GM21390 (cell line): ENCODE measurements at regions not wholly inside any gene's neighbourhood (a gene's known extent, or its start where the extent isn't known, plus 50 kb on each side); places are given as distances from the start of the nearest gene placed in this dataset.
"Not testable (repeated sequence)": the region's sequence is repeated elsewhere in the genome, so short reads cannot be mapped to it uniquely, and the experiment has no call there.

Experiments used
- ATAC-seq: cut with Tn5 transposase; IDR thresholded peaks from one replicate; pipeline ENCODE4 v1.9.1; 2021; ENCODE audit not compliant: unreplicated experiment

DNA sequence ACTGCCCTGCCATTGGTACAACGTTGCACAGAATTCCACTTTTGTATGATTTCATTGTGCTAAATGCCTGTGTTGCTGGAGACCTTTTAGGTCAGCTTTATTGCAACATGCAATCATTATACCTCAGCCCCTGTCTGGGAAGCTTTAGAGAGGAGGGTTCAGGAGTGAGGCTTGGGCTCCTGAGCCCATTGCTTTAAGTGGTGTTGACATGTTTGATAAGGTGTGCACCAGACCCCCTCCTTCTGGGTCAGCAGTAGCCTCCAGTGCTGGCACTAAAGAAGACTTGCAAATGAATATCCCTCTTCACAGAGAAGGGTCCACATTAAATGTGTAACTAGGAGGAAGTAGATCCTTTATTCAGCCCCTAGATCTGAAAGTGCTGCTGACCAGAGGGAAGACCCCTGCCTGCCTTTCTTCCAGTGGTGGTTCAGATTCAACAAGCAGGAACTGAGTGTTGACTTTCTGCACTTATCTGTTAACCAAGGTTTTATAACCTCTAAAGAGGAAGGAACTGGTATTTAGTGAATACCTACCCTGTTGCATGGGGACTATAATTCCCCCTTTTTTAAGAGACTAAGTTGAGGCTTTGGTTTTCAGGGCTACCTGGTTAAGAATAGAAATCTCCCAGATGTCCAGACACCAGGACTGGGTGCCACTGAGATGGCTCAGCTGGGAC is 369.4 kb upstream of the IGFBP3 start:
- peak; percentile 15 for ATAC-seq

DNA sequence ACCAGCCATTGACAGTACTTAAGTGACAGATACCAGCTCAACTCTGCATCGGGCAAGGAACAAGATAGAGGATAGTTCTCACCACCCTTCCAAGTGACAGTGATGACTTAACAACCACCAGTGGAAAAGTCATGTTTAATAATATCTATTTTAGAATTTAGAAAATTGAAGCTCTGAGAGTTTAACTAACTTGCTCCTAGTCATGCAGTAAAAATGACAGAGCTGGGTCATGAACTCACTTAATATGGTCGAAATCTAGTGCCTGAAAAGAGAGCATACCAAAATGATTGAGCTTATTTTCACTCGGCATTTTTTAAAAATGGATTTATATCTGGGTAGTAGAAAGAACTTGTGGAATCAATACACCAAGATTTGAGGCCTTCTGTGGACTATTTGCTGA is 367.8 kb upstream of the IGFBP3 start:
- no peak for ATAC-seq

DNA sequence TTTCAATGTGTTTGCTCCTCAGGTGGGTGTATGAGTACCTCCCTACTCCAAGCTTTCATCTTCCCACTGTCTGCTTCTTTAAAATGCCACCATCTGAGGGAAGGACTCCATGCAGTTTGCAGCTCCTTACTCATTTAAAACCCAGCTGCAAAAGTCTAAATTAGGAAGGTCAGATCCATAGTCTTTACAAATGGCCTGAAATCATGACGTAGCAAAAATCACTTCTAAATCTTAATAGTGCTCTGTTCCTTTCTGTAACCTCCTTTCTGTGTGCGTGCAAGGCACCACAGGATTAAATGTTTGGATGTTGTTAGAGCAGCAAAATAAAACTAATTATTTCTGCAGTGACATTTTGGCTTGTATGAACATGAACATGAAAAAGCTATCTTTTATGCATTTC is 366.9 kb upstream of the IGFBP3 start:
- ATAC-seq: no peak

DNA sequence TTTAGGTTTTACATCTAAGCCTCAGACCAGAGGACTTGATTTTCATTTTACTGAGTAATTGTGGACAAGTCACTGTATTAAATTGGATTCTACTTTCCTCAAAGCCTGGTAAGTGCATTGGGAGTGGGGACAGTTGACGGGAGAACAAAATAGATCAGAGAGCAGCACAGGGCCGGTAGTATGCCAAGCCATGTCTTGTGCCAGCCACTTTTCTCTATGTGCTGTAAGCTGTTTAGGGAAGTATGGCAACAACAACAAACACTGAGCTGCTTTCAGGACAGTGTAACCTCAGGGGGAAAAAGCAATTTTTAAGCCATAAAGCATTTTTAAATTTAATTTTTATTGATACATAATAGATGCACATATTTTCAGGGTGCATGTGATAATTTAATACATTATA is 365.9 kb upstream of the IGFBP3 start:
- ATAC-seq: no peak

DNA sequence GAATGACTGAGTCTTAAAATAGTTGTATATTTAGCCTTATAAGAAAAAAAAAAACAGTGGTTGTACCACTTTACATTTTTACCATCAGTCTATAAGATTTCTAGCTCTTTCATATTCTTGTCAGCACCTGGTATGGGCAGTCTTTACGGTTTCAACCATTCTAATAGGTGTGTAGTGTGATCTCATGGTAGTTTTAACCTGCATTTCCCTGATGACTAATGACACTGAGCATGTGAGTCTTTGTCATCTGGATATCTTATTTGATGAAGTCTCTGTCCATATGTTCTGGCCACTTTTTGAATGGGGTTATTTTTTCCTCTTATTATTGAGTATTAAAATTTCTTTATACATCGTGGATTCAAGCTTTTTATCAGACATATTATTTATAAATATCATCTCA is 365.3 kb upstream of the IGFBP3 start:
- ATAC-seq: no peak

DNA sequence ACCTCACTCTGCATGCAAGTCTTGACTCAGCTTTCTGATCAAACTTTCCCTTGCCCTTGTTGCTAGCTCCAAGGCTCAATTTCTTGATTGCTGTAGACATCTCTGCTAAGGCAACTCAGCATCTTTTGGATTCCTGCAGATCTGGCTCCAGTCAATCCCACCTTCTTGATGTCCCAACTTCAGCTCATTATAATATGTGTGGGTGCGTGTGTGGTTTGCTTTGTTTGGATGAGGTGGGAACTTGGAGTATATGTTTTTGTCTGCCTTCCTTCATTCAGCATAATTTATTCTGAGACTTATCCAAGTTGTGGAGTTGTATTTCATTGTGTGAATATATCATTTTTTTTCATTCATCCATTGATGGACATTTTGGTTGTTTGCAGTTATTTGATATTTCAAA is 364.8 kb upstream of the IGFBP3 start:
- ATAC-seq: no peak

DNA sequence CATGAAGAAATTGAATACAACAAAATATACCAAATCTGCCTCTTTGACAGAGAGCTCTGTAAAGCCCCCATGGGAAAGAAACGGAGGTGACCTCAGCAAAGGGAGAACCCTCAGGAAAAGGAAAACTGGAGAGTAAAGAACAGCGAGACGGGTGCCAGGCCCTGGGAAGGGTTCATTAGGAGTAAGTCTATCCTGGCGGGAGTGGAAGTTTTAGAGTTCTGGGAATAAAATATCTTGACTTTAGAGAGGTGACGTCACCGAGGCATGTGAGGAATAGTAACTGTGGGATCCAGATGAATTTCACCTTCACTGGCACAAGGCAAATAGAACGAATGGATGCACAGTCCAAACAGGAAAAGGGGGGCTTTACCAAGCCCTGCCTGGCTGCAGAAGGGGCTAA is 362.8 kb upstream of the IGFBP3 start:
- ATAC-seq: no peak

DNA sequence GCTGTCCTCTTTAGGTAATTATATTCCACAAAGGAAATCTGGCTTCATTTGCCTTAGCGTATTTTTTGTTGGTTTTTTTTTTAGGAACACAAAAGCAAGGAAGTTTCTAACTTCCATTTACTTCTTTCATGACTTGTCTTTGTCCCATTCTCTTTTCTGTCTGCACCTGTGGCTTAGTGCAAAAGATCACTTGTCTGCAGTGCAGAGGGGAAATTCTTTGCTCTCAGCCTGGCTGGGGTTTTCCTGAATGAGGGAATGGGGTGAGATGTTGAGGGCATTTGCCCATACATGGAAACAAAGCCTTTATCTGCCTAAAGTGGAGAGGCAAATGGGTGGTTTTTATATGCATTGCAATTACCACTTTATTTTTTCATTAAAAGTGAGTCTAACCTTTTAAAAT is 361.1 kb upstream of the IGFBP3 start:
- ATAC-seq: no peak

DNA sequence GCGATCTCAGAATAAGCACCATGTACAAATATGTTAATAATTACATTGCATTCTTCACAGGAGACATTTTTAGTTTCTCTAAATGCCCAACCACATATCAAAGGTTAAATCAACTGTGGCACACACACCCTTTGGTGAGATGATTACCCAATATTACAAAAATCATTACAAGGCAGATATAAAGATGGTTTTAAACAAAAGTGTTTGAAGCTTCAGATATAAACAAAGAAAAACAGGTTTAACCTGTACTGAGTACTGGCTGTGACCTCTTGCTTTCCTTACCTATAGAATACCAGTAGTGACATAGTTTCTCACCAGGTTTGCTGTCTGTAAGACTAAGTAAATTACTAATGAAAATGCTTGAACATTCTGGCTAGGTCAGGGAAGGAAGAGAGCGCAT is 360.0 kb upstream of the IGFBP3 start:
- no peak for ATAC-seq

DNA sequence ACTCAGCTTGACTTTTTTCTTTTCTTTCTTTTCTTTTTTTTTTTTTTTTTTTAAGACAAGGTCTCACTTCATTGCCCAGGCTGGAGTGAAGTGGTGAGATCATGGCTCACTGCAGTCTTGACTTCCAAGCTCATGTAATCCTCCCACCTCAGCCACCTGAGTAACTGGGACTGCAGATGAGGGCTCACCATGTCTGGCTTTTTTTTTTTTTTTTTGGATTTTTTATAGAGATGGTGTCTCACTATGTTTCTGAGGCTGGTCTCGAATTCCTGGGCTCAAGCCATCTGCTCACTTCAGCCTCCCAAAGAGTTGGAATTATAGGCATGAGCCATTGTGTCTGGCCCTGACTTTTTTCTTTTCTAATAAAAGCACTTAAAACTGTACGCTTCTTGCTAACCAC is 358.2 kb upstream of the IGFBP3 start:
- ATAC-seq: no peak

DNA sequence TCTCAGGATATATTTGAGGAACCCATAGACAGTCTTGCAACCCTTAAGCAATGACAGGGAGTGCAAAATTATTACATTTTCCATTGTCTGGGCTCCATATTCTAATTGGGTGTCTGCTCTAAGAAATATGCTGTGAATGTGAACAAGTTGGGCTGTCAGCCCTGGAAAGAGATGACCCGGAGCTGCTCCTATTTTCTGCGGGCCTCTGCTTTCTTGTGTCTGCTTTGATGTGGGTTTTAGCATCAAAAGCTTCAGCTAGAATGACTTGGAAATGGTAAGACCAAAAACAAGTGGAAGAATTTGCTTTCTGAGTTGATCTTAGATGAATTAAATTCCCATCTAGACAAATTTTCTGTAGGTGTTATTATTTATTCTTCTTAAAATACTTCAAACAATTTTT is 343.6 kb upstream of the IGFBP3 start:
- ATAC-seq: no peak

DNA sequence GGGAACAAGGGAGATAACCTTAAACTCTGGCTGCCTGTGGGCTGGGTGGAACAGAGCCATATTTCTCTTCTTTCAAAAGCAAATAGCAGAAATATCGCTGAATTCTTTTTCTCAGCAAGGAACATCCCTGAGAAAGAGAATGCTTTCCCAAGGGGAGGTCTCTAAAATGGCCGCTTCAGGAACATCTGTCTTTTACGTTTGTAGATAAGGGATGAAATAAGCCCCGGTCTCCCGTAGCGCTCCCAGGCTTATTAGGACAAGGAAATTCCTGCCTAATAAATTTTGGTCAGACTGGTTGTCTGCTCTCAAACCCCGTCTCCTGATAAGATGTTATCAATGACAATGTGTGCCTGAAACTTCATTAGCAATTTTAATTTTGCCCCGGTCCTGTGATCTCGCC is 340.6 kb upstream of the IGFBP3 start:
- ATAC-seq: not testable (repeated sequence)

DNA sequence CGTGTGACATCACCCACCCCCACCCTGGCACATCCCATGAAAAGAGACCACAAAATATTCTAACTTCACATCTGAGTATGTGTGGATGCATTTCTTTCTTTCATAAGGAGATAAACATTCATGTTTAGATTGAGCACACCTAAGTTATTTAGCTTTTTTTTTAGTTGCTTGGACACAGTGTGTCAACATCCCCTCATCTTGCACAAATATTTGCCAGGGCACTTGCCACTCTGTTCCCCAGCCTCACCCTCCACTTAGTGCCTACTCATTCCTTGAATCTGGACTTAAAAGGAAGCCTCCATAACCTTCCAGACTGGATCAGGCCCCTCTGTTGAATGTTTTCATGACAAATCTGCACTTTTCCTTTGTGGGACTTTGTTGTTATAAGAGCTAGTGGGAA is 338.9 kb upstream of the IGFBP3 start:
- ATAC-seq: no peak

DNA sequence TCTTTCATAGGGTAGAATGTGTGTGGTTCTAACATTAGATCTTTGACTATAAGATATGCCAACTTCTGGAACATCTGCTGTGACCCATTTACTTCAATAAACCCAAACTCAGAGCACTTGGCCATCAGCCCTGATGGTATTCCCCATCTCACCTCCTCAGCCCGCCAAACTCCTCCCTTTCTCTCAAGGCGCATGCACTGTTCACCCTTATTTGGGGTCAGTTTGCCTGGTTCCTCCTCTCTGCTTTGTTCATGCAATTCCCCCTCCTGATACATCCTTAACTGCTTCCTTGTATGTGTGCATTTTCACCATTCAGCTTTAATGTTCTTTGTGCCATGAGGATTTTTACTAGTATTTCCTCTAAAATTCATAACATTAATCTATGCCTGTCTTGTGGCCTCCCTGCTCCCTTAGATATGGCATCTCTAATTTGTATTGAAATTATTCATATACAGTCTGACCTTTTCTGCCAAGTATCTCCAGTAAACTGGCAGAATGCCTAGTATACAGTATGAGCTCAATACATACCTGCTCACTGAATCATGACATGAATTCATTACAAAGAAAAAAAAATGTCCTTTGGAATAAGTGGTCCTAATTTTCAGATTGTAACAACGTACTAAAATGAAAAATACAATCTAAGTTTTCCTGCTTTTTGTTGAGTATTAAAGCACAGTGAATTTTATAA is 336.8 kb upstream of the IGFBP3 start:
- ATAC-seq: no peak

DNA sequence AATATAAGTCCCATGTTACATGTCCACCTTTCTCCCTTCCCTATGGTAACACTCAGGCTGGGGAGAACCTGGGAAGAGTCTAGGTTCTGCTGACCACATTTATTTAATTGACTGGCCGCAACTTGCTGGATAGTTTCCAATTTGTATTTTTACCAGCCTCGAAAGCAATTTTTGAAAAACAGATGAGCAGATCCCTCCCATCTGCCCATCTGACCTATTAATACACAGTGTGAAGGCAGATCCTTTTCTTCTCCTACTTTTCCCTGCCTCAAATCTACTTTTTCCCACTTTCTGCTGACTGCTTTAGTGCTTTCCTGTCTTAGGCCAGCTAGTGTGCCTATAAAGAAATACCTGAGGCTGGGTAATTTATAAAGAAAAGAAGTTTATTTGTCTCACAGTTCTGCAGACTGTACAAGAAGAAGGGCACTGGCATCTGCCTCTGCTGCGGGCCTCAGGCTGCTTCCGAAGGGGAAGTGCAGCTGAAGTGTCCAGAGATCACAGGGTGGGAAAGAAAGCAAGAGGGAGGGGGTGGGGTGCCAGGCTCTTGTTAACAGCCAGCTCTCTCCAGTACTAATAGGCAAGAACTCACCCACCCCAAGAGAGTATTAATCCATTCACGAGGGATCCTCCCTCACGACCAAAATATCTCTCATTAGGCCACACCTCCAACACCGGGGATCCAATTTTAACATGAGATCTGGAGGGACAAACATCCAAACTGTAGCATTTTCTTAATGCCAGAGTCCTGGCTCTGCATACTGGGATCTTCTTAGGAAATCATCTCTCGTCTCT is 336.0 kb upstream of the IGFBP3 start:
- no peak for ATAC-seq

DNA sequence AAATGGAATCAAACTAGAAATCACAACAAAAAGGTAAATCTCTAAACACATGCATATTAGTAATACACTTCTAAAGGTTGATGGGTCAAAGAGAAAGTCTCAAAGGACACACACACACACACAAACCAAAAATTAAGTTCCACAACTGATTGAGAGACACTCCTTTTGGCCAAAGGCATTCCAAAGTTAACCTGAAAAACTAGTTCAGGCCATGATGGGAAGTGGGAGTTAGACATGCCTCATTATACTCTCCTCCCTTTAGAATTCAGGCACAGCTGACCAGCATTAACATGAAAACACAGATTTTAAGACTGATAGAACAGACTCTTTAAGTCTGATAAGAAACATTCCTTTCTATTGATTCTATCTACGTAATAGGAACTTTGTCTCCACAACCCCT is 332.4 kb upstream of the IGFBP3 start:
- ATAC-seq: no peak

DNA sequence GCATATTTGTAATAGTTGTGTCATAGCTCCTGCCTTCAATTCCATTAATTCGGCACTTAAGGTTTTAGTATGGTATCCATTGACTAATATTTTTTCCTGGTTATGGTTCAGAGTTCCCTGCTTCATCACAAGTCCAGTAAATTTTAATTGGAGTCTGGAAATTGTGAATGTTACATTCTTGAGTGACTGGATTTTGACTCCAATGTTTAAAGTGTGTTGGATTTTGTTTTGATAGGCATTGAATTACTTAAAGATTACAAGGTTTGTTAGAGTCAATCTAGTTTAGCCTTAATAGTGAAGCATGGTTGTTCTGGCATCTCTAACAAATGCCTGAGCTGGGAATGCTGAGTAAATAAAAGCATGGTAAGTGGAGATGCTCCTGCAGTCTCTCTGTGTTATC is 326.6 kb upstream of the IGFBP3 start:
- ATAC-seq: no peak

DNA sequence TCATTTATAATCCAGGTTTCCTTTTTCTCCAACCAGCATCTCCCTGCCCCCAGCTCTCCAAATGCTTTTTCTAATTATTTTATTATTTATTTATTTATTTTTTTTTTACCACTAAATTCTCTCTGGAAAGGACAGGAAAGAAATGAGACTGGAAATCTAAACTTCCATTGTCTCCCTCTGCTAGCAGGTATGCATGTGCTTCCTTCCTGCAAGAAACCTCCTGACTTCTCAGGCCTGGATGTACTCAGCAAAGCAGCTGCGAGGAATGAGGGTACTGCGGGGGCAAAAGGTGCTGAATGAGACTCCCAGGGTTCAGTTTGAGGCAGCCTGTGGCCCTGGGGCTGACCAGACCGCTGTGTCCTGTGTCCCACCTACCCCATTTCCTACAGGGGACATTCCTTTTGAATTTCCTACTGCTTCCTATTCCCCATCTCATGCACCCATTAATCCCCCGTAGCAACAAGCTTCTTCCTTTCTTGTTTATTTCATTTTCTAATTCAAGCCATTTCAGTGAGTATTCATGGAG is 324.6 kb upstream of the IGFBP3 start:
- ATAC-seq: no peak

DNA sequence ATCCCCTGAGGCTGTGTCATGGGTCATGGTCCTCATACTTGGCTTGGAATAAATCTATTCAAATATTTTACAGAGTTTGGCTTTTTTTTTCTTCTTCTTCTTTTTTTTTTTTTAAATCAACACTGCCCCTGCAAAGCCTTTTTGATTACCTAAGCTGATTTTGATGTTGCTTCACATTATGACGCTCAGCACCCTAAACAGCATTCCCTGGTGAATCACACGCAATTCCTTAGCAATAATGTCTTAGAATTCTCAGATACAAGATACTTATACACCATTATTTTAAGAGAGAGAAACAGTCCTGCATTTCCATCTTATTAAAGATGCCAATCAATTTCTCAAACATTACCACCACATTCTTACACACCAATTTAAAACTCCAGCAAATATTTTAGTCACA is 323.7 kb upstream of the IGFBP3 start:
- ATAC-seq: no peak

DNA sequence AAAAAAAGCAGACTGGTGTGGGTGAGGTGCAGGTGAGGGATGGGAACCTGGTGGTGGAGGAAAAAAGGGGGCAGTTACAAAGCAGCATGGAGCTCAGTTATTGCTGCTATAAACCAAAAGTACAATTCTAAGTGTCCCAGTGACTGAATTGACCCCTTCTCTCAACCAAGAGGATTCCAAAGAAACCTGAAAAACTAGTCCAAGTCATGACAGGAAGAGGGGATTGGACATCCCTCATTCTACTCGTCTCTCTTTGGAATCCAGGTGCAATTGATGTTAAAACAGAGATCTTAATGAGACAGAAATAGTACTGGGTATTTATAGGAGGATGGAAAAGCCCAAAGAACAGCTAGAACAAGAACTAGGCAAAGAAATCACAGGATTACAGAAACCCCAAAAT is 322.3 kb upstream of the IGFBP3 start:
- no peak for ATAC-seq

DNA sequence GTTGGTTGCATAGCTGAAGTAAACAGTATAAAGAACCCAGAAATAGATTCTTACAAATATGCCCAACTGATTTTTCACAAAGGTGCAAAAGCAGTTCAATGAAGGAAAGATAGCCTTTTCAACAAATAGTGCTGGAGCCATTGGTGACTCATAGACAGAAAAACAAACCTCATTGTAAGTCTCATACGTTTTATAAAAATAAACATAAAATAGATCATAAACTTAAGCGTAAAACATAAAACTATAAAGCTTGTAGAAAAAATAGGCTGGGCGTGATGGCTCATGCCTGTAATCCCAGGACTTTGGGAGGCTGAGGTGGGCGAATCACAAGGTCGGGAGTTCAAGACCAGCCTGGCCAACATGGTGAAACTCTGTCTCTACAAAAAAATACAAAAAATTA is 318.8 kb upstream of the IGFBP3 start:
- no peak for ATAC-seq

DNA sequence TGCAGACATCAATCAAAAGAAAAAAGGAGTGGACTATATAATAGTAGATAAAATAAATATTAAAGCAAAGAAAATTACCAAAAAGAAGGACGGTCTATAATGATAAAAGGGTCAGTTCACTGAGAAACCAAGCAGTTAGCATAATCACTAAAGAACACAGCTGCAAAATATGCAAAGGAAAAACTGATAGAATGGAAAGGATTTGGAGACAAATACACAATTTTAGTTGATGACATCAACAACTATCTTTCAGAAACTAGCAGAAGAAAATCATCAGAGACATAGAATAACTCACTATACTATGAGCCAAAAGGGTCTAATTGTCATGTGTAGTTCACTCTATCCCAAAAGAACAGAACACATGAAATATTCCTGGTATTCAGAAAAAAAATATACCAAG is 316.4 kb upstream of the IGFBP3 start:
- ATAC-seq: no peak
